T-helper 2 cell treated with Interferon-gamma antibody and Interleukin-4, amounts not matched to agents 100 ng/mL and 5 ng/mL, for 36 hours (primary cell): ENCODE measurements at regions not wholly inside any gene's neighbourhood (a gene's known extent, or its start where the extent isn't known, plus 50 kb on each side); places are given as distances from the start of the nearest gene placed in this dataset.

Source experiments
- intact Hi-C: fragments of 100-400 bp; cut with micrococcal nuclease; formaldehyde crosslinking; loops from one replicate; pipeline ENCODE4 v1.15.1; 2023

DNA sequence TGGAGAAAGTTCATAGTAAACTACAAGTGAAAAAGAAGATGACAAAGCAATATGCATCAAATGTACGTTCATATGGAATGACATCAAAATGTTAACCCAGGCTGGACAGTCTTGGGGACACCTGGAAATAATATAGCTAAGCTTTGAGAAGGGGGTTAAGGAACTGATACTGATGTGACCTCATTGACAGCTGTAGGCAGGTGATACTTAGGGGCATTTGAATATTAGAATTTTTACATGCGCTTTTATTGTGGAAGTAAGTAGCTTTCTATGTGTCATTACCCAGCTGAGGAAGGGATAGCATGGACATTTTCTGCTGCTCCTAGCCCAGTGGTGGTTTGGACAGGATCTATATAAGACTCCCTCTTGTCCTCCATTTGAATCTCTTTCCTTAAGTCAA is 299.7 kb downstream of the CWC27 start:
- intact Hi-C loops: no loop called here

DNA sequence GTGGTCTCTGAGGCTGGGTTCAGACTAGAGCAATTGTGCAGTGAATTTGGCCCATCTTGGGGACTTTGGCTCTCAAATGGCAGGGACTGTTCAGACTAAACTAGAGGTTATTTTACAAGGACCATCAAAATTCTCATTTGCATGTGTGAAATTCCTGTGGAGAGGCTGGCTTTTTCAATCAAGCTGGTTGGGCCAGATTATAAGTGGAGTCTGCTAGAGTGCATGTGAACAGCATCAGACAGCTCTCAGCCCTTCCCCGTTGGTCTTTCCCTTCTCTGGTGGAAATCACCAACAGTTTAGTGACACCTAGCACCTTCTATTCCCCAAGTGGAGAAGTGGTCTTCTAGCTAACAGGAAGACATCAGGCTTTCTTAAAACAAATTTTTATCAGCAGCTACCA is 301.3 kb downstream of the CWC27 start:
- intact Hi-C loops: no loop called here

DNA sequence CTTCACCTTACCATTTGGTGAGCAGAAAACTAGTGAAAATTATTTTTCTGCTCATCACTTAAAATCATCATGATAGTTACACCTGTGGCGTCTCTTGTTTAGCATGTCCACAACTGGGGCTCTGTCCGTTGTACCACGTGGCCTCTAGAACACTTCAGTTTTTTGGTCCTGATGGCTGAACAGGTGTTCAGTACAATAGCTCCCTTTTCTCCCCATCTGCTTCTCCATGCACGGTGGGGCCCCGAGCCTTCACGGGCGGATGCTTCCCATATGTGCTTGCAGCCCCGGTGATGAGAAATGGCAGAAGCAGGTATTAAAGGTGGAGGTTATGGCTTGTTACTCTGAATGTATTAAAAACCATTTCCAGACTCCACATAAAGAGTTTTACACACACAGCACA is 304.1 kb downstream of the CWC27 start:
- intact Hi-C loops: no loop called here

DNA sequence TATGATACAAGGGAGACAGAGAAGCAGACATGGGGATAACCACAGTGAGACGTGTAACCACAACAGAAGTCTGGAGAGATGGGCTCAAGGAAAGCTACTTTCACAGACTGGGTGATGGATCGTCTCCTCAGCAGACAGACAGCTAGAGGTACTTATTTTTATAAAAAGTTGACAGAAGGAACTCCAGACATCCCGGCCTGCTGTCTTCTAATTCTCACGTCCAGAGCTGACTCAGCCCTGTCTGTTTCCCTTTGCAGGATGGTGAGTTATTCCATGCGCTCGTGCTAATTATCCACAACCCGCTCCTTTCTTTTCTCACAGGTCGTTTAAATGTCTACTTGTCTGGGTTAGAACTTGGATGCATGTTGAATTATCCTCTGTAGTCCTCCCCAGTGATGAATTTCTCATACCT is 304.5 kb downstream of the CWC27 start:
- intact Hi-C loops: no loop called here

DNA sequence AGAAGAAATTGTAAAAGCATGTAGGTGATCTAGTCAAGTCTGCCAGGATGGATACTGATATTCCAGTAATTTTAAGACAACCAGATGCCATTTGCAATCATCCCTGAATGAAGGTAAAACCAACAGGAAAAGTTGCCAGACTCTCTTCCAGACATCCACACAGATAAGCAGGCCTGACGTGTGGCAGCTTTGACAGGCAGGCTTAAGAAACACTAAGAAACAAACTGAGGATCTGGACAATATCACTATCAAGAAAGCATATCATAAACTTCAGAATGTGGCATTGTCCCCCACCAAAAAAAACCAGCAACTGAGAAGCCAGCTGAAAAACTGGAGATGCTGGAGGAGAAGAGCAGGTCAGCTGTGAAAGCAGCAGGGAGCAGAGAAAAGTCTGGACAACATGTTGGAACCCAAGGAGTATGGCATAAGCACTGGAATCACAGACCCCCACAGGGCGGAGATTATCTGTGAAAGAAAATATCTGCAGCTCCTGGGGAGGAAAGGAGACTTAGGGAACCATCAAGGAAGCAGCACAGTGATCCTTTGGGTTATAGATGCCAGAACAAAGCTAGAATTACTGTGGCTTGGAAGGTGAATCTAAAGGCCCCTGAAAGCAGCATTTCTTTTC is 307.0 kb downstream of the CWC27 start:
- intact Hi-C loops: loop anchor here (1.0 to 5.0 kb wide), 5 partner anchors 27 to 408 kb away; no protein-coding TSS in a partner anchor

DNA sequence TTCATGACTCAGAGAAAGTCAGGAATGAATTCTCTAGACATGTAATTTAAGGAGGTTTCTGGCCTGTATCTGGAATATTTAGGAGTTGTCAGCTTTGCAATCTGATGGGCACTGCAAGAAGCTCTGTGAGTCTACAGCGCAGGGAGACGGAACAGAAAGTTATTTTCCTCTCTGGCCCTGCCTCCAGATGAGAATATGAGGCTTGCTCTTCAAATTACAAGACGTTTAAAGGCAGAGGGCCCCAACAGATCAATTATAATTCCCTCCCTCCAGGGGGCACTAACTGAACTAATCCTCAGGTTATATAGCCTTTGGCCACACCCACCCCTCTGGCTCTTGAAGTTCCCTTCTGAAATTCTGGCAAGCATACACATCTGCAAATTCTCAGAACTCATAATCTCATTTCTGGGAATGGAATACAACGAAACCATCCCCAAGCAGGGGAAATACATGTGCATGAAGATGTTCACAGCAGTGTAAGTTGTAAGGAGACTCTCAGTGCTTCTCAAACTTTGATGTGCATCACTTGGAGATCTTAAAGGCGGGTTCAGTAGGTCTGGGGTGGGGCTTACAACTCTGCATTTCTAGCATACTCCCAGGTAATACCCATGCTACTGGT is 307.6 kb downstream of the CWC27 start:
- intact Hi-C loops: loop anchor here (1.0 to 5.0 kb wide), 5 partner anchors 26 to 407 kb away; no protein-coding TSS in a partner anchor

DNA sequence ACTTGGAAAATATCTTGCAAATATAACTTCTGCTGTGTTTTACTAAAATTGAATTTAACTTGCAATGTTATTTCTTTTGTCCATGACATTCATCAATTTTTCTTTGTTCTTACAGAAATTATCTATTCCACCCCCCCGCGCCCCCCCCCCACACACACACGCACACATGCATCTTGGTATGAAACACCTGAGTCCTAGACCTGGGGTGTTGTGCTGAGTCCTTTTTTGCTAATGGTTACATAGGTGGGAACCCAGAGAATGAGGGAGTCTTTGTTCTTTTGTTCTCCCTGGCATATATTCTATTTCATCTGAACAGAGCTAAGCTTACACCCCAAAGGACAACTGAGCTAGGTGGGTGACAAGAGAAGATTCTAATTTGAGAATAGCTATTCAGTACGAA is 308.9 kb downstream of the CWC27 start:
- intact Hi-C loops: loop anchor here (2.0 to 5.0 kb wide), 3 partner anchors 25 to 265 kb away; no protein-coding TSS in a partner anchor

DNA sequence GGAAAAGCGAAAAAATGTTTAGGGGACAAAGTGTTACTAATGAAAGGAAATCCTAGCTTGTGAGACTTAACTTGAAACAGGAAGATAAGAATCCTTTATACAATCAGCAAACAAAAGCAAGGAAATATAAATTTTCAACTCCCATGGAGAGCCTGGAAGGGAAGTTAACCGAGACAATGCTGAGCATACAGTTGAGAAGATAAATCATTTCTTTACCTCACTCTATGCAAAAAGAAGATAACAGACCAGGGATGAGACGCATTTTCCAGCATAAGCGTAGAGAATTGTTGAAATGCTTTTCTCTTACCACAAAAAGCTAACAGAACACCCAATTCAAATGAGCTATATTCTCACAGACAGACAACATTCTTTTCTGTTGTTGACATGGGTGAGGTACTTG is 309.6 kb downstream of the CWC27 start:
- intact Hi-C loops: loop anchor here (5.0 kb wide), 2 partner anchors 121 to 266 kb away; no protein-coding TSS in a partner anchor

DNA sequence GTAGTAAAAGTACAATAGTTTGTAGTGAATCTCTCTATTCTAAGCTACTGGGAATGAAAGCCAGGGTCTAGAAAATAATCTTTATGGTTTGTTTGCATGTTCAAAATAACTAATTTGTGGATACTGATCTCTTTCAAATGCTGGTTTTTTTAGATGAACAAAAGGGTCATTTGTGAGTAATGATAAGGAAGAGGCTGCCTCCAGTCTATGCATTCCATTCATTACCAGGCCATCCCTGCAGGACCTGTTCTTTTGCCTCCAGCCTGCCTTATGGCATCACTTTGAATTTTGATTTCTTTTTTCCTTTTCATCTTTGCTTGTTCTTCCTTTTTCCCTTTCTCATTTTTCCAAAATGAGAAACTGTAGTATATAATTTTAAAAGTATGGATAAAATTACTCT is 312.3 kb downstream of the CWC27 start:
- intact Hi-C loops: no loop called here

DNA sequence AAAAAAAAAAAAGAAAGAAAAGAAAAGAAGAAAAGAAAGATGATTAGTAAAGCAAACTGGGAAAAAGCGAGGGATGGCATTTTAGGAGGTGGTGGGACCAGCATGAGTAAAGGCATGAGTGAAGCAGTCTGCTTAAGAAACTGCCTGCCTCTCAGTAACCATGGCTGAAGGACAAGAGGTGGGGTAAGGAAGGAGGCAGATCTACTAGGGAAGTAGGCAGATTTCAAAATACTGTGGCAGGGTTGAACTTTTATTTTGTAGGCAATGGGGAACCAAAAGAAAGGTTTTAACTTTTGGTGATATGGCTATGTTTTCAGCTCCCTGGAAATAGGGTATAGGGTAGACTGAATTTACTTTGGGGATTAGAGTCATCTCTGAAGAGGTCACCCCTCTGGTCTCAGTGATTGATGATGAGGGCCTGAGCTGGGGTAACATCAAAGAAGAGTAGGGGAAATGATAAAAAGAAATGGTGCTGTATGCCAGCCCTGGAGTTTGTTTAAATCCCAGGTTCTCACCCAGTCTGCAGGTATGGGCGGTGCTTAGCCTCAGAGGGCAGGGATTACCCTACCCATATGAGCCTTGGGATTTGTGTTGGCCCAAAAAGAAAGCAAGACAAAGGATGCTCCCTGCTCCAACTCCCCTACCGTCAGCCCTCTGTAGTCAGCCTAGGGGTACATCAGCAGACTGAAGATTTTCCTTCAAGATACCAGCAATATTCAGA is 316.2 kb downstream of the CWC27 start:
- intact Hi-C loops: no loop called here

DNA sequence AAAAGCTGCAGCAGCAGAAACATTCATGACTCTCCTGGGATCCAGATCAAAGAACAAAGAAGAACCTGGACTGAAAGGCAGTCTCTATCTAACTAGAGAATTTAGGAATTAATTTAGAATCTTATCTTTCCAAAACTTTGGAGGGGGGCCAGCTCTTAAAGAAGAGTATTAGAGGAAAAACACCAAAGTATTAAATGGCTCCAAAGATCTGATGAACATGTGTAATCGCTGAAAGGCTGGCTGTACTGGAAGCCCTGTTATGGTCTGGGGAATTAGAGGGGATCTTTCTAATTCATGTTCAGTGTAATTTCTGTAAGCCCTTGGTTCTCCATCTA is 316.8 kb downstream of the CWC27 start:
- intact Hi-C loops: no loop called here

DNA sequence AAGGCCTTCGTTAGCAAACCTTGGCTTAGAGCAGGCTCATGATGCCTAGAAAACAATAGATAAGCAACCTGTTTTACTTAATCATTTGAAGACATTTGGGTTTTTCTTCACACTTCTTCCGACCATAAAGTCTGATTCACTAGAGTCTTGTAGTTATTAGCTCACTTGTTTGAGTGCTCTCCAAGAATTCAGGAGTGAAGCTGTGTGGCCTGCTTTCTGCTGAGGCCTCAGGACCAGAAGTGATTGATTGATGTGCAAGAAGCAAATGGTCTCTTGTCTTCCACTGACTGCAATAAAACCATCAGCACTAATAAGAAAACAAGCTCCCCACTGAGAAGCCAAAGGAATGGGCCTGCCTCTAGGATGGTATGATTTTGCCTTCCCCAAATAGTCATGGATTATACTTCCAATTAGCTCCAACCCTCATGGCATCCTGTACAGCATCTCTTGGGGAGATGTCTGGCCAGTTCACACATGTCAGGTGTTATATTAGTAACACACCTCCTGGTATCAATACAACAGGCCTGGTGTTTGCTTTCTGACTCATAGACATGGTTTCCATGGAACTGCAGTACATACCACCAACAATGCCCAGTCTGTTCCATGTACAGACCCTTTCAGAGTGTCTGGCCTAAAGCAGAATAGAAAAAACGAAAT is 317.6 kb downstream of the CWC27 start:
- intact Hi-C loops: no loop called here

DNA sequence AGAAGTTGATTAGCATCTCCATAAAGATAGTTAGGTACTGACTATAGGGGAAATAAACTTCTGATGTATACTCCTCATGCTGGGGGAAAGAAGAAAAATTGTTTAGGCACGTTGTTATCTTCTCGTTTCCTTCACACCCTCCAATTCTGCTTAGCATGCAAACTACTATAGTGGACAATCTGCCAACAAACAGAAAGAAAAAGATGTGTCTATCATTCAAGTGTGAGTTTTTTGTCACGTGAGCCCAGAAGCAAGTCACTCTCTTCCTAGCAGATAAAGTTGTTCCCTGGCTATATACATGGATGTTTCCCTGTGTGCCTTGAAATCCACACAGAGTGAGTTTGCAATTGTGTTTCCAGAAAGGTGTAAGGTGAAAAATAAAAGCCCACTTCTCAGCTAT is 318.4 kb downstream of the CWC27 start:
- intact Hi-C loops: no loop called here

DNA sequence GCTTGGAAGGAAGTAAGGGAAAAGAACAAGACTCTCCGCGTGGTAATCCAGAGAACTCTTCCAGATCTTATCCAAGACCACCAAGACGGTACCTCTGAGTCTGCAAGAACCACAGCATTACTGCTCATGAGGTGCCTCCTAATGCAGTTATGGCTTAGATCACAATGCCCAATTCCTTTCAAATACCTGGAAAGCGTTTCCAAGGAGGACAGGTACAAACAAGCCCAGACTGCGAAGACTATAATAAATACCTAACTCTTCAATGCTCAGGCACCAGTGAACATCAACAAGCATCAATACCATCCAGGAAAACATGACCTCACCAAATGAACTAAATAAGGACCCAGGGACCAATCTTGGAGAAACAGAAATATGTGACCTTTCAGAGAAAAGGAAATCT is 325.5 kb downstream of the CWC27 start:
- intact Hi-C loops: no loop called here

DNA sequence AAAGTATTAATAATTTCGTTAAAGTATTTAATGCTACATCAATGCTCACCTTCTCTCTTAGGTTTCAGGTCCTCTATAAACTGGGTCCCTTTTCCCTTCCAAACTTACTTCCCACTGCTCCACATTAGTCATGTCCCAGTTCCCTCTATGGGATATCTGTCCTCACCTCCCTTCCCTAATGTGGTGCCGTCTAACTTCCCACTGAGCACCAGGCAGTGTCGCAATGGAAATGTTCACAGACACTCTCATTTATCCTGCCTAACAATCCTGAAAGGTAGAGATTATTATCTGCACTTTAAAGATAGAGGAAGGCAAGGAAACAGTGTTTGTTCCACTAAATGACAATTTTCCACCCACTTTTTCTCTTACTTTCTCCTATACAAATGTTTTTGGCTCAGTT is 329.7 kb downstream of the CWC27 start:
- intact Hi-C loops: no loop called here
